ENCODE measurements at regions not wholly inside any gene's neighbourhood (a gene's known extent, or its start where the extent isn't known, plus 50 kb on each side); places are given as distances from the start of the nearest gene placed in this dataset.
"Not testable (repeated sequence)": the region's sequence is repeated elsewhere in the genome, so short reads cannot be mapped to it uniquely, and the experiment has no call there.

DNA sequence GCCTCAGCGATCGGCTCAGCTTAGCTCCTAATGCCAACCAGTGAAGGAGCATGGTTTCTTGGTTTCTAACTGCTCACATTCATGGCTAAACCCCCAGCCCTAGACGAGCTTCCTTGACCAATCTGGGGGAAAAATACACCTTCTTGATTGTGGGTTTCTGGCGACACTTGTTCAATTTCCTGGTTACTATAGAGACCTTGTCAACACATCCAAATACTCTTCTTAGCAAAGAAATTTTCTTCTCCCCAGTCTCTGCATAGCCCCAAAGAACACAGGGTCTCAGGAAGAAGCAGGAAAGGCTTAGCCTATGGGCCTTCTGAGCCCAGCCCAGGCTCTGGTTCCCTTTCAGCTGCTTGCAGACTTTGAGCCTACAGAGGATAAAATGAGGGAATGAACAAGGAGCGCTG lies 88.5 kb upstream of the SYT13 start:
- ATAC-seq (no peak), DNase-seq (no peak)
- TF ChIP-seq, protein P1, sequence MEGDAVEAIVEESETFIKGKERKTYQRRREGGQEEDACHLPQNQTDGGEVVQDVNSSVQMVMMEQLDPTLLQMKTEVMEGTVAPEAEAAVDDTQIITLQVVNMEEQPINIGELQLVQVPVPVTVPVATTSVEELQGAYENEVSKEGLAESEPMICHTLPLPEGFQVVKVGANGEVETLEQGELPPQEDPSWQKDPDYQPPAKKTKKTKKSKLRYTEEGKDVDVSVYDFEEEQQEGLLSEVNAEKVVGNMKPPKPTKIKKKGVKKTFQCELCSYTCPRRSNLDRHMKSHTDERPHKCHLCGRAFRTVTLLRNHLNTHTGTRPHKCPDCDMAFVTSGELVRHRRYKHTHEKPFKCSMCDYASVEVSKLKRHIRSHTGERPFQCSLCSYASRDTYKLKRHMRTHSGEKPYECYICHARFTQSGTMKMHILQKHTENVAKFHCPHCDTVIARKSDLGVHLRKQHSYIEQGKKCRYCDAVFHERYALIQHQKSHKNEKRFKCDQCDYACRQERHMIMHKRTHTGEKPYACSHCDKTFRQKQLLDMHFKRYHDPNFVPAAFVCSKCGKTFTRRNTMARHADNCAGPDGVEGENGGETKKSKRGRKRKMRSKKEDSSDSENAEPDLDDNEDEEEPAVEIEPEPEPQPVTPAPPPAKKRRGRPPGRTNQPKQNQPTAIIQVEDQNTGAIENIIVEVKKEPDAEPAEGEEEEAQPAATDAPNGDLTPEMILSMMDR (IDR thresholded peaks at IDR 0.05) = no peak
- H3K27ac ChIP-seq = no peak overlapping the region
- no peaks in the 10 kb centered on the region for H3K9me3 ChIP-seq
- H3K36me3 ChIP-seq = no peaks in the 10 kb centered on the region
- intact Hi-C loops (cut with DNase I) = loop anchor here (10.0 kb wide), 1 partner anchor 290 kb away; the partner anchor contains the start of gene CHST1
- H3K27me3 ChIP-seq = peaks cover 8% of the 10 kb centered on the region
- H3K4me3 ChIP-seq = no peak overlapping the region
- H3K4me1 ChIP-seq = peaks cover 7% of the 10 kb centered on the region

DNA sequence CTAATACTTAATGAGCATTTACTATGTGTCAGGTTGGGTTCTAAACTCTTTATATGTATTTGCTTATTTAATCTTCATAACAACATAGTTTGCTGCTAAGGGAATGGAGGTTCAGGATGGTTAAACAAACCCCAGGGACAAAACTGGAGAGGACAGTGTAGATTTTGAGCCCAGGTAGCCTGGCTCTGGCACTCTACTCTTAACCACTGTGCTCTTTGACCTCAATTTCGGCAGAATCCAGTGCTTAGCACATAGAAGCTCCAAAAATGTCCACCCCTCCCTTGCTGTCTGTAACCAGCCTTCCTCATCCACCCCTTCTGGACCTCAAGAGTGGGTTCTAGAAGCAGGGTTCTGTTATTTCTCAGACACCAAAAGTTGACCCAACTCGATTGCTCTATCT lies 88.0 kb upstream of the SYT13 start:
- Histone ChIP-seq H3K27me3 (peaks cover 8% of the 10 kb centered on the region), H3K4me1 (peaks cover 7% of the 10 kb centered on the region), H3K27ac (no peak overlapping the region), H3K36me3 (no peaks in the 10 kb centered on the region), H3K4me3 (no peak overlapping the region), H3K9me3 (no peaks in the 10 kb centered on the region)
- TF ChIP-seq, protein P1 (IDR thresholded peaks at IDR 0.05) = no peak
- intact Hi-C loops (cut with DNase I) = loop anchor here (10.0 kb wide), 1 partner anchor 291 kb away; the partner anchor contains the start of gene CHST1
- ATAC-seq = no peak
- DNase-seq = no peak

DNA sequence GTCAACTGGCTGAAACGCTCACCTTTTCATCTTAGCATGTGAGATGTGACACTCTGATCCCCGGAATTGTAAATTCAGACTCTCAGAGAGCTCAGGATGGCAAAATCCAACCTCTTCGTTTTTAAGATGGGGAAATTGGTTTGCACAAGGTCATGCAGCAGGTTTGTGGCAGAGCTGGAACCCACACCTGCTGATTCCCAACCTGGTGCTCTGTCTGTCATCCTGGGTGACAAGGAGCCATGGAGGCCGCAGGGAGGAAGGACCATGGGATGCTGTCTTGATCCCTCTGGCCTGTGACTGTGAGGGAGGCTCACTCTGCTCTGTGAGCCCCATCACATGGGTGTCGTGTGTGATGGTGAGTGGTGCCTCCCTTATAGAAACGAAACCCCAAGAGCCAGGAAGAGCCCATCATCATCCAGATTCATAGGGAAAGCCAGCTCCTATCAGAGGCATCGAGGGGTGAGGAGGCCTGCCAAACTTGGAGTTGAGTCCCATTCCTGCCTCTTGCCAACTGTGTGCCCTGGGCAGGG lies 87.4 kb upstream of the SYT13 start:
- Histone ChIP-seq H3K4me3 (no peak overlapping the region), H3K27me3 (peaks cover 8% of the 10 kb centered on the region), H3K9me3 (no peaks in the 10 kb centered on the region), H3K4me1 (peaks cover 7% of the 10 kb centered on the region), H3K36me3 (no peaks in the 10 kb centered on the region), H3K27ac (no peak overlapping the region)
- intact Hi-C loops (cut with DNase I) = loop anchor here (10.0 kb wide), 1 partner anchor 291 kb away; the partner anchor contains the start of gene CHST1
- DNase-seq = no peak
- no peak for ATAC-seq
- TF ChIP-seq, protein P1 (IDR thresholded peaks at IDR 0.05) = no peak

DNA sequence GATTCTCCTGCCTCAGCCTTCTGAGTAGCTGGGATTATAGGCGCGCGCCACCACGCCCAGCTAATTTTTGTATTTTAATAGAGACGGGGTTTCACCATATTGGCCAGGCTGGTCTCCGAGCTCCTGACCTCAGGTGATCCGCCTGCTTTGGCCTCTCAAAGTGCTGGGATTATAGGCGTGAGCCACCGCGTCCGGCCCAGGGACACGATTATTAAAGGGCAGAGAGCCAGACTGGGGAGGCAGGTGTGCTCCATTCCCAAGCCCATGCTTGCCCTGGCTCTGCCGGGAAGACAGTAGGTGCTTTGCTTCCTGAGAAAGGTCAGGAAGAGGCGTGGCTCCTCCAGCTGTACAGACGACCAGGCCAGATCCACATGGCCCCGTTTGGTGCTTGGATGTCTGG lies 86.3 kb upstream of the SYT13 start:
- not testable (repeated sequence) for H3K36me3 ChIP-seq, H3K4me3 ChIP-seq, H3K4me1 ChIP-seq, H3K9me3 ChIP-seq, H3K27me3 ChIP-seq, H3K27ac ChIP-seq, ATAC-seq, DNase-seq
- intact Hi-C loops (cut with DNase I) = loop anchor here (10.0 kb wide), 1 partner anchor 292 kb away; the partner anchor contains the start of gene CHST1

DNA sequence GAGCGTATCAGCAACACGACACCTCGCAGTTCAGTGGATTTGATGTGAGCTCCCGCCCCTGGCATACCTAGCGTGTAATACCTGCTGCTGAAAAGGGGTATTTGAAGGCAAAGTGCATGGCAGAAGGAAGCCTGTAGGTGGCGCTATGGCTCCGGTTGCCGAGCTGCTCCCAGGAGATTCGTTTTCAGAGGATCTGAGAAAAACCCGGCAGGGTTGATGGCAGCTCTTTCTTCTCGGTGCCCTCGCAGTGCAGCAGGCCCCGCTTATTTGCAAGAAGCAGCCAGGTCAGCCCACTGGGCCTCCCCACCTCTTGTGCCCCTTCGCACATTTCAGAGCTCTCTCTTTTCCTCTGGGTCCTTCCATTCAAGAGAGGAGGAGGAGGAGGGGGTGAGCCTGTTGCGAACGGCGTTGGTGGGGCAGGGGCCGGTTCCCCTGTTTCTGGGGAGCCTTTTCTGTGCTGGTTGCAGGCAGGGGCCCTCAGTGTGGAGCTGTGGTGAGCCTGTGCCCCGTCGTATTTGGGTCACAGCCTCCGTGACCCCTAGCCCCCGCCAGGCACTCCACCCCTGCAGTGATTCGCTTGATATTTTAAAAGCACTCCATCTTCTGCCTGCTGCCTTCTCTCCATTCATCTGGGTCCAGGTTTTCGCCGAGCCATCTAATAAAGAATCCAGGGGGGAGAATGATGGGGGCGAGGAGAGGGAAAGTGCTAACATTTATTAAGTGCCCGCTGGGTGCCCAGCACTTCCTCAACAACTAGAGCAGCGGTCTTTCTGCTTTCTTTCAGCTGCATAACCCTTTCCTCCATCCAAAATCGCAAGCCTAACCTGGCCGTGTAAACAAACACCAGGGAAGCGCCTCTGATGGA lies 85.3 kb upstream of the SYT13 start:
- Histone ChIP-seq H3K9me3 (no peaks in the 10 kb centered on the region), H3K36me3 (no peaks in the 10 kb centered on the region), H3K27me3 (peaks cover 8% of the 10 kb centered on the region), H3K4me1 (peaks cover 7% of the 10 kb centered on the region), H3K4me3 (no peak overlapping the region), H3K27ac (peak overlapping the region; percentile 6)
- DNase-seq = peak; percentile 81
- intact Hi-C loops (cut with DNase I) = loop anchor here (10.0 kb wide), 1 partner anchor 293 kb away; the partner anchor contains the start of gene CHST1
- peak; percentile 87 for ATAC-seq
- TF ChIP-seq, protein P1 (IDR thresholded peaks at IDR 0.05) = peak; percentile 93

DNA sequence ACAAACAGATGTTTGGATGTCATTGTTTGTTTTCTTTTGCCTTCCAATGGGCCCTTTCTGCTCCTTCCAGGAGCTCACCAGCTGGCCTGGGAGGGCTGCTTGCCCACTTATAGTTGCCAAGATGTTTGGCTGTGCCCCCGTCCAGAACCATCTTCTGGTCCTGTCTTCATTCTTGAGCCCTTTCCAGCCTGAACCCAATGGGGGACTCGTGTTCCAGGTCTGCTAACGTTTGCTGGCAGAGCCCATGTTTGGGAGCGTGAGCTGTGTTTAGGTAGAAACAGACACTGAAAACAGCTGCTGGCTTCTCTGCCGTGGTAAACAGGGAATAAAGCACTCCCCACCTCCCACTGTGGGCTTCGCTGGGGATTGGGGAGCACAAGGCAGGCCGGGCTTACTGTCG lies 83.2 kb upstream of the SYT13 start:
- Histone ChIP-seq H3K4me3 (no peak overlapping the region), H3K27ac (no peak overlapping the region), H3K4me1 (peaks cover 7% of the 10 kb centered on the region), H3K36me3 (no peaks in the 10 kb centered on the region), H3K27me3 (peaks cover 8% of the 10 kb centered on the region), H3K9me3 (no peaks in the 10 kb centered on the region)
- no peak for DNase-seq
- TF ChIP-seq, protein P1 (IDR thresholded peaks at IDR 0.05) = no peak
- intact Hi-C loops (cut with DNase I) = no loop called here
- no peak for ATAC-seq
